ENCODE measurements at regions not wholly inside any gene's neighbourhood (a gene's known extent, or its start where the extent isn't known, plus 50 kb on each side); places are given as distances from the start of the nearest gene placed in this dataset.

- TF ChIP-seq CTCF (IDR thresholded peaks at IDR 0.05; ENCODE audit: low read depth, low read length) = no peak
- no peak for TF ChIP-seq POLR2A (IDR thresholded peaks at IDR 0.05; ENCODE audit: extremely low read depth, insufficient read length)
- TF ChIP-seq MAX (IDR thresholded peaks at IDR 0.05; ENCODE audit: low read depth, low read length) = no peak
- TF ChIP-seq MYC (IDR thresholded peaks at IDR 0.05; ENCODE audit: low read depth, low read length) = no peak
- DNase-seq (ENCODE audit: low read depth) = no peak
- no peak overlapping the region for H3K4me3 ChIP-seq (ENCODE audit: low read depth, low read length)
These were observed 555.9 kb downstream of the IGSF11 start for GRCh38 chr3:118478706-118479276.

- DNase-seq (ENCODE audit: low read depth) = no peak
- no peak for TF ChIP-seq CTCF (IDR thresholded peaks at IDR 0.05; ENCODE audit: low read depth, low read length)
- no peak for TF ChIP-seq MAX (IDR thresholded peaks at IDR 0.05; ENCODE audit: low read depth, low read length)
- TF ChIP-seq POLR2A (IDR thresholded peaks at IDR 0.05; ENCODE audit: extremely low read depth, insufficient read length) = no peak
- no peak for TF ChIP-seq MYC (IDR thresholded peaks at IDR 0.05; ENCODE audit: low read depth, low read length)
- no peak overlapping the region for H3K4me3 ChIP-seq (ENCODE audit: low read depth, low read length)
These were observed 555.3 kb downstream of the IGSF11 start for GRCh38 chr3:118479376-118479775.

GRCh38 chr3:118480101-118480860, 554.4 kb downstream of the IGSF11 start:
- no peak overlapping the region for H3K4me3 ChIP-seq (ENCODE audit: low read depth, low read length)
- TF ChIP-seq CTCF (IDR thresholded peaks at IDR 0.05; ENCODE audit: low read depth, low read length) = no peak
- no peak for TF ChIP-seq POLR2A (IDR thresholded peaks at IDR 0.05; ENCODE audit: extremely low read depth, insufficient read length)
- DNase-seq (ENCODE audit: low read depth) = no peak

- H3K4me3 ChIP-seq (ENCODE audit: low read depth, low read length) = no peak overlapping the region
- no peak for DNase-seq (ENCODE audit: low read depth)
- TF ChIP-seq CTCF (IDR thresholded peaks at IDR 0.05; ENCODE audit: low read depth, low read length) = no peak
- no peak for TF ChIP-seq MAX (IDR thresholded peaks at IDR 0.05; ENCODE audit: low read depth, low read length)
- no peak for TF ChIP-seq MYC (IDR thresholded peaks at IDR 0.05; ENCODE audit: low read depth, low read length)
- no peak for TF ChIP-seq POLR2A (IDR thresholded peaks at IDR 0.05; ENCODE audit: extremely low read depth, insufficient read length)
These were observed 549.0 kb downstream of the IGSF11 start for GRCh38 chr3:118485693-118486092.

GRCh38 chr3:118487734-118488133, 546.9 kb downstream of the IGSF11 start:
- no peak for TF ChIP-seq POLR2A (IDR thresholded peaks at IDR 0.05; ENCODE audit: extremely low read depth, insufficient read length)
- TF ChIP-seq MYC (IDR thresholded peaks at IDR 0.05; ENCODE audit: low read depth, low read length) = no peak
- no peak for TF ChIP-seq CTCF (IDR thresholded peaks at IDR 0.05; ENCODE audit: low read depth, low read length)
- TF ChIP-seq MAX (IDR thresholded peaks at IDR 0.05; ENCODE audit: low read depth, low read length) = no peak

More at GRCh38 chr3:118487734-118488133, 546.9 kb downstream of the IGSF11 start:
- H3K4me3 ChIP-seq (ENCODE audit: low read depth, low read length) = no peak overlapping the region
- no peak for DNase-seq (ENCODE audit: low read depth)
